ENCODE measurements at regions not wholly inside any gene's neighbourhood (a gene's known extent, or its start where the extent isn't known, plus 50 kb on each side); places are given as distances from the start of the nearest gene placed in this dataset.
A peak's percentile ranks its signal among the peaks of the same experiment; 100 is the strongest.

DNA sequence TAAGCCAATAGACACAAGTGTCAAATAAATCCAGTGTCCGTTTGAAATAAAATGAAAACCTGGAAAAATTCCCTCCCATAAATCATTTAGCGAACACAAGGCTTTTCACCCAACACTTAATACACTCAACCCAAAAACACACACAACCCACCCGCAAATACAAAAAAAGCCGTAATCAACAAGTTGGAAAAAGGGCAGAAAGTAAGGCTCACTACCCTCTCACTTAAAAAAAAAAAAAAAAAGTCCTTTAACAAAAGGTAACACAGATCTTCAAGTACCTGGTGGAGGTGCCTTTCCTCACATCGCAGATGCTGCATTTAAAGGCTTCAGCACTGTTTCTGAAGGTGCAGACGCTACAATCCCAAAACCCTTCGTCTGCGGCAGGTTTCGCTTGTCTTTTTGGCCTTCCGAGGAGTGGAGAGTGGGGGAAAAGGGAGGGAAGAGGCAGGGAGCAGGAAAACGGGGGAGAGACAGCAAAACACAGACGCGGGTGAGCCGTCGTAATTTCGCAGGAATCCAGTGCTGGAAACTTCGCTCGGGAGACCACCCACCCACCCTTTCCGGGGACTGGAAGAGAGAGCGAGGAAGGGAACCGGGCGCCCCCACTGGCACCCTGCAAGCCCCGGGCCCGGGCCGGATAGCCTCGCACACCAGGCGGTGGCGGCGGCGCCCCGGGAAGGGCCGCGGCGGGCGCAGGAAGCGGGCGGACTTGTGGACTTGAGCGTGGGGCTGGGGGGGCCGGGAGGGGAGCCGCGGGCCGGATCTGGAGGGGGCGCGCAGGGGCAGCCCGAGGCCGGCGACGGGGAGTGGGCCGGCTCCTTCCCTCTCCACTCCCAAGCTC, 401.8 kb downstream of the SHQ1 start, which contains the start of gene RYBP (continued):
- TF ChIP-seq, protein P1, sequence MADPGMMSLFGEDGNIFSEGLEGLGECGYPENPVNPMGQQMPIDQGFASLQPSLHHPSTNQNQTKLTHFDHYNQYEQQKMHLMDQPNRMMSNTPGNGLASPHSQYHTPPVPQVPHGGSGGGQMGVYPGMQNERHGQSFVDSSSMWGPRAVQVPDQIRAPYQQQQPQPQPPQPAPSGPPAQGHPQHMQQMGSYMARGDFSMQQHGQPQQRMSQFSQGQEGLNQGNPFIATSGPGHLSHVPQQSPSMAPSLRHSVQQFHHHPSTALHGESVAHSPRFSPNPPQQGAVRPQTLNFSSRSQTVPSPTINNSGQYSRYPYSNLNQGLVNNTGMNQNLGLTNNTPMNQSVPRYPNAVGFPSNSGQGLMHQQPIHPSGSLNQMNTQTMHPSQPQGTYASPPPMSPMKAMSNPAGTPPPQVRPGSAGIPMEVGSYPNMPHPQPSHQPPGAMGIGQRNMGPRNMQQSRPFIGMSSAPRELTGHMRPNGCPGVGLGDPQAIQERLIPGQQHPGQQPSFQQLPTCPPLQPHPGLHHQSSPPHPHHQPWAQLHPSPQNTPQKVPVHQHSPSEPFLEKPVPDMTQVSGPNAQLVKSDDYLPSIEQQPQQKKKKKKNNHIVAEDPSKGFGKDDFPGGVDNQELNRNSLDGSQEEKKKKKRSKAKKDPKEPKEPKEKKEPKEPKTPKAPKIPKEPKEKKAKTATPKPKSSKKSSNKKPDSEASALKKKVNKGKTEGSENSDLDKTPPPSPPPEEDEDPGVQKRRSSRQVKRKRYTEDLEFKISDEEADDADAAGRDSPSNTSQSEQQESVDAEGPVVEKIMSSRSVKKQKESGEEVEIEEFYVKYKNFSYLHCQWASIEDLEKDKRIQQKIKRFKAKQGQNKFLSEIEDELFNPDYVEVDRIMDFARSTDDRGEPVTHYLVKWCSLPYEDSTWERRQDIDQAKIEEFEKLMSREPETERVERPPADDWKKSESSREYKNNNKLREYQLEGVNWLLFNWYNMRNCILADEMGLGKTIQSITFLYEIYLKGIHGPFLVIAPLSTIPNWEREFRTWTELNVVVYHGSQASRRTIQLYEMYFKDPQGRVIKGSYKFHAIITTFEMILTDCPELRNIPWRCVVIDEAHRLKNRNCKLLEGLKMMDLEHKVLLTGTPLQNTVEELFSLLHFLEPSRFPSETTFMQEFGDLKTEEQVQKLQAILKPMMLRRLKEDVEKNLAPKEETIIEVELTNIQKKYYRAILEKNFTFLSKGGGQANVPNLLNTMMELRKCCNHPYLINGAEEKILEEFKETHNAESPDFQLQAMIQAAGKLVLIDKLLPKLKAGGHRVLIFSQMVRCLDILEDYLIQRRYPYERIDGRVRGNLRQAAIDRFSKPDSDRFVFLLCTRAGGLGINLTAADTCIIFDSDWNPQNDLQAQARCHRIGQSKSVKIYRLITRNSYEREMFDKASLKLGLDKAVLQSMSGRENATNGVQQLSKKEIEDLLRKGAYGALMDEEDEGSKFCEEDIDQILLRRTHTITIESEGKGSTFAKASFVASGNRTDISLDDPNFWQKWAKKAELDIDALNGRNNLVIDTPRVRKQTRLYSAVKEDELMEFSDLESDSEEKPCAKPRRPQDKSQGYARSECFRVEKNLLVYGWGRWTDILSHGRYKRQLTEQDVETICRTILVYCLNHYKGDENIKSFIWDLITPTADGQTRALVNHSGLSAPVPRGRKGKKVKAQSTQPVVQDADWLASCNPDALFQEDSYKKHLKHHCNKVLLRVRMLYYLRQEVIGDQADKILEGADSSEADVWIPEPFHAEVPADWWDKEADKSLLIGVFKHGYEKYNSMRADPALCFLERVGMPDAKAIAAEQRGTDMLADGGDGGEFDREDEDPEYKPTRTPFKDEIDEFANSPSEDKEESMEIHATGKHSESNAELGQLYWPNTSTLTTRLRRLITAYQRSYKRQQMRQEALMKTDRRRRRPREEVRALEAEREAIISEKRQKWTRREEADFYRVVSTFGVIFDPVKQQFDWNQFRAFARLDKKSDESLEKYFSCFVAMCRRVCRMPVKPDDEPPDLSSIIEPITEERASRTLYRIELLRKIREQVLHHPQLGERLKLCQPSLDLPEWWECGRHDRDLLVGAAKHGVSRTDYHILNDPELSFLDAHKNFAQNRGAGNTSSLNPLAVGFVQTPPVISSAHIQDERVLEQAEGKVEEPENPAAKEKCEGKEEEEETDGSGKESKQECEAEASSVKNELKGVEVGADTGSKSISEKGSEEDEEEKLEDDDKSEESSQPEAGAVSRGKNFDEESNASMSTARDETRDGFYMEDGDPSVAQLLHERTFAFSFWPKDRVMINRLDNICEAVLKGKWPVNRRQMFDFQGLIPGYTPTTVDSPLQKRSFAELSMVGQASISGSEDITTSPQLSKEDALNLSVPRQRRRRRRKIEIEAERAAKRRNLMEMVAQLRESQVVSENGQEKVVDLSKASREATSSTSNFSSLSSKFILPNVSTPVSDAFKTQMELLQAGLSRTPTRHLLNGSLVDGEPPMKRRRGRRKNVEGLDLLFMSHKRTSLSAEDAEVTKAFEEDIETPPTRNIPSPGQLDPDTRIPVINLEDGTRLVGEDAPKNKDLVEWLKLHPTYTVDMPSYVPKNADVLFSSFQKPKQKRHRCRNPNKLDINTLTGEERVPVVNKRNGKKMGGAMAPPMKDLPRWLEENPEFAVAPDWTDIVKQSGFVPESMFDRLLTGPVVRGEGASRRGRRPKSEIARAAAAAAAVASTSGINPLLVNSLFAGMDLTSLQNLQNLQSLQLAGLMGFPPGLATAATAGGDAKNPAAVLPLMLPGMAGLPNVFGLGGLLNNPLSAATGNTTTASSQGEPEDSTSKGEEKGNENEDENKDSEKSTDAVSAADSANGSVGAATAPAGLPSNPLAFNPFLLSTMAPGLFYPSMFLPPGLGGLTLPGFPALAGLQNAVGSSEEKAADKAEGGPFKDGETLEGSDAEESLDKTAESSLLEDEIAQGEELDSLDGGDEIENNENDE (IDR thresholded peaks at IDR 0.05; ENCODE audit: insufficient replicate concordance, low read length), result no peak
- TF ChIP-seq JUN (IDR thresholded peaks at IDR 0.05; ENCODE audit: low read depth, low read length) (no peak), TAF1 (IDR thresholded peaks at IDR 0.05; ENCODE audit: low read depth, low read length) (peak; percentile 61), POLR2AphosphoS5 (IDR thresholded peaks at IDR 0.05; ENCODE audit: low read depth, low read length) (peak; percentile 34), RBBP5 (IDR thresholded peaks at IDR 0.05; ENCODE audit: borderline replicate concordance, low read depth, low read length) (peak; percentile 79), CHD2 (IDR thresholded peaks at IDR 0.05; ENCODE audit: low read length) (no peak), ASH2L (IDR thresholded peaks at IDR 0.05; ENCODE audit: low read length) (peak; percentile 57), RAD21 (IDR thresholded peaks at IDR 0.05 in 1 of 2, conservative IDR thresholded peaks at IDR 0.05 in 1 of 2; ENCODE audit: low read depth in 2 of 2, low read length in 2 of 2) (0 out of 4 replicates have a peak, but pooled peaks of 1 of the 2 experiments have one; percentile 1)
- TF ChIP-seq, protein P2, sequence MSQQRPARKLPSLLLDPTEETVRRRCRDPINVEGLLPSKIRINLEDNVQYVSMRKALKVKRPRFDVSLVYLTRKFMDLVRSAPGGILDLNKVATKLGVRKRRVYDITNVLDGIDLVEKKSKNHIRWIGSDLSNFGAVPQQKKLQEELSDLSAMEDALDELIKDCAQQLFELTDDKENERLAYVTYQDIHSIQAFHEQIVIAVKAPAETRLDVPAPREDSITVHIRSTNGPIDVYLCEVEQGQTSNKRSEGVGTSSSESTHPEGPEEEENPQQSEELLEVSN (IDR thresholded peaks at IDR 0.05), result peak; percentile 61; the same call in 1 of the 2 replicates

All from H1 (cell line).